OCI-LY3 (cell line): ENCODE measurements at regions not wholly inside any gene's neighbourhood (a gene's known extent, or its start where the extent isn't known, plus 50 kb on each side); places are given as distances from the start of the nearest gene placed in this dataset.

Source experiments
- H2AFZ ChIP-seq: fragments of 200-600, 300-600 bp; shearing (Covaris generic); 2 replicates; pipeline ENCODE4 v1.6.0; 2014; ENCODE audit warnings: antibody characterized with exemption, low read depth, low read length
- H3K27ac ChIP-seq: fragments of 200-600, 300-600 bp; sonication (generic); 2 replicates; pipeline ENCODE4 v1.5.1; 2014; ENCODE audit warnings: mild to moderate bottlenecking, low read length, moderate library complexity, mixed read lengths
- H3K27me3 ChIP-seq: fragments of 200-600, 300-600 bp; sonication (generic); 2 replicates; pipeline ENCODE4 v1.6.1; 2014; ENCODE audit warnings: low read depth, low read length, mixed read lengths
- H3K36me3 ChIP-seq: fragments of 200-600, 300-600 bp; sonication (generic); replicated peaks from 2 replicates; pipeline ENCODE3; 2014; ENCODE audit warnings: low read depth, low read length, mixed read lengths
- H3K4me1 ChIP-seq: fragments of 300-600, 200-600 bp; sonication (generic); 2 replicates; pipeline ENCODE4 v1.6.1; 2014; ENCODE audit warnings: low read length, mixed read lengths
- H3K4me2 ChIP-seq: fragments of 200-600, 300-600 bp; sonication (generic); 2 replicates; pipeline ENCODE4 v1.6.1; 2014; ENCODE audit warnings: low read length, mixed read lengths
- H3K4me3 ChIP-seq: fragments of 300-600, 200-600 bp; sonication (generic); 2 replicates; pipeline ENCODE4 v1.5.1; 2014; ENCODE audit warnings: antibody characterized with exemption, mild to moderate bottlenecking, low read length, moderate library complexity
- H3K79me2 ChIP-seq: fragments of 300-600, 200-600 bp; shearing (Covaris generic); 2 replicates; pipeline ENCODE4 v1.6.1; 2014; ENCODE audit warnings: mild to moderate bottlenecking, low read length, mixed read lengths
- H3K9ac ChIP-seq: fragments of 300-600, 200-600 bp; shearing (Covaris generic); 2 replicates; pipeline ENCODE4 v1.6.0; 2014; ENCODE audit warnings: mild to moderate bottlenecking, low read length, moderate library complexity
- H3K9me3 ChIP-seq: fragments of 200-600, 300-600 bp; shearing (Covaris generic); 2 replicates; pipeline ENCODE4 v1.6.1; 2014; ENCODE audit warnings: low read length, mixed read lengths; ENCODE audit not compliant: insufficient read depth
- H4K20me1 ChIP-seq: fragments of 200-600, 300-600 bp; sonication (generic); 2 replicates; pipeline ENCODE4 v1.6.1; 2016; ENCODE audit warnings: low read length, mixed read lengths; ENCODE audit not compliant: insufficient read depth
- CTCF ChIP-seq: fragments of 200-600, 300-600 bp; sonication (generic); IDR thresholded peaks from 2 replicates; pipeline ENCODE4 v1.5.1; 2014; ENCODE audit warnings: antibody characterized with exemption, low read length, low read depth
- EZH2phosphoT487 ChIP-seq: fragments of 200-600 bp; shearing (Covaris generic); IDR thresholded peaks from 2 replicates; pipeline ENCODE4 v1.6.1; 2018; ENCODE audit warnings: antibody characterized with exemption, mixed run types, low read depth

DNA sequence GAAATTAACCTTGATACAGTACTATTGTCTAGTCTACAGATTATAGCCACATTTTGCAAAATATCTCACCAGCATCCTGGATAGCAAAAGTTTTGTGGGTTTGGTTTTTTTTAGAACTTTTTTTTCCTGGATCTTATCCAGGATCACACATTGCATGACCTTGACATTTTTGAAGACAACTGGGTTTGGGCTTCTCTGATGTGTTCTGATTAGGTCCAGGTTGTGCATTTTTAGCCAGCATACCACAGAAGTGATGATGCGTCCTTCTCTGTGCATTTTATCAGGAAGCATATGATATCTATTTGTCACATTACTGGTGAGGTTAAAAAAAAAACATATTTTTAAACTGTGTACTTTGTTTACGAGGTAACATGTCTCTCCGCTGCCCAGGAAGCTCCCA is 221.0 kb upstream of the OSR1 start:
- H3K4me3 ChIP-seq, result no peak overlapping the region
- no peaks in the 10 kb centered on the region for H3K4me1 ChIP-seq
- H3K9ac ChIP-seq, result no peak overlapping the region
- H3K36me3 ChIP-seq, result no peaks in the 10 kb centered on the region
- no peaks in the 10 kb centered on the region for H3K27me3 ChIP-seq
- no peaks in the 10 kb centered on the region for H3K9me3 ChIP-seq
- H3K4me2 ChIP-seq, result no peak overlapping the region
- TF ChIP-seq CTCF (no peak), EZH2phosphoT487 (no peak)
- H3K79me2 ChIP-seq, result no peaks in the 10 kb centered on the region
- no peak overlapping the region for H3K27ac ChIP-seq
- H2AFZ ChIP-seq, result no peak overlapping the region
- H4K20me1 ChIP-seq, result no peaks in the 10 kb centered on the region

GRCh38 chr2:19577723-19578122 is 219.3 kb upstream of the OSR1 start:
- Histone ChIP-seq H3K4me3 (no peak overlapping the region), H3K4me1 (no peaks in the 10 kb centered on the region), H3K9me3 (no peaks in the 10 kb centered on the region), H3K79me2 (no peaks in the 10 kb centered on the region), H3K9ac (no peak overlapping the region), H3K27ac (no peak overlapping the region), H2AFZ (no peak overlapping the region), H4K20me1 (no peaks in the 10 kb centered on the region), H3K4me2 (no peak overlapping the region), H3K36me3 (no peaks in the 10 kb centered on the region), H3K27me3 (peaks cover 4% of the 10 kb centered on the region; the same call in 1 of the 2 replicates)
- TF ChIP-seq EZH2phosphoT487, result no peak
- no peak for TF ChIP-seq CTCF

DNA sequence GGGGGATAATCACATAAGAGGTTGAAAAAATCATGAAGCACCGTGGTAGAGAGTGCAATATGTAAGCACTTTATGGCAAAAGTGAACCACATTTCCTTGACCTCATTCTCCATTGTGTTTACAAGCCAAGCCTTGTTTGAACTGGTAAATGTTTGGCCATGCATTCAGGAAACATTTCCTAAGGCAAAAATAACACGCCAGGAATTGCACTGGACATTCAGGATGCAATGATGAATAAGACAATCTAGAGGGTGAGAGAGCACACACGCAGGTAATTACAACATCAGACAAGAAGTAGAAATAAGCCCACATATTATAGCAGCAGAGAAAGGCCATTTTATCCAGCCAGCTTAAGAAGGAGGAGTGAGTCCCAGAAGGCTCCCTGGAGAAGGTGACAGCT is 218.0 kb upstream of the OSR1 start:
- TF ChIP-seq CTCF (no peak), EZH2phosphoT487 (no peak)
- no peak overlapping the region for H3K27ac ChIP-seq

GRCh38 chr2:19575641-19576040 is 217.2 kb upstream of the OSR1 start:
- Histone ChIP-seq H3K27ac (no peak overlapping the region), H3K9me3 (no peaks in the 10 kb centered on the region), H3K27me3 (peaks cover 5% of the 10 kb centered on the region; the same call in 1 of the 2 replicates), H3K79me2 (no peaks in the 10 kb centered on the region), H2AFZ (no peak overlapping the region), H3K4me3 (no peak overlapping the region), H3K36me3 (no peaks in the 10 kb centered on the region), H3K4me1 (no peaks in the 10 kb centered on the region), H4K20me1 (no peaks in the 10 kb centered on the region), H3K9ac (no peak overlapping the region), H3K4me2 (no peak overlapping the region)
- no peak for TF ChIP-seq CTCF
- no peak for TF ChIP-seq EZH2phosphoT487

More for the DNA sequence above, 218.0 kb upstream of the OSR1 start:
- H2AFZ ChIP-seq, result no peak overlapping the region
- no peak overlapping the region for H3K4me3 ChIP-seq
- no peaks in the 10 kb centered on the region for H4K20me1 ChIP-seq
- no peak overlapping the region for H3K4me2 ChIP-seq
- H3K9ac ChIP-seq, result no peak overlapping the region
- H3K4me1 ChIP-seq, result no peaks in the 10 kb centered on the region
- no peaks in the 10 kb centered on the region for H3K79me2 ChIP-seq
- H3K9me3 ChIP-seq, result no peaks in the 10 kb centered on the region
- H3K27me3 ChIP-seq, result peaks cover 5% of the 10 kb centered on the region; the same call in 1 of the 2 replicates
- H3K36me3 ChIP-seq, result no peaks in the 10 kb centered on the region
